A549 (cell line): ENCODE measurements at regions not wholly inside any gene's neighbourhood (a gene's known extent, or its start where the extent isn't known, plus 50 kb on each side); places are given as distances from the start of the nearest gene placed in this dataset.

ENCODE experiments used
- ATAC-seq, 2 experiments: fragments of 200-7000 bp in 1 of 2; fragments of >200 bp in 1 of 2; cut with Nextera tagmentation in 1 of 2; cut with Tn5 transposase in 1 of 2; 3 replicates each; pipeline versions ENCODE4 v1.8.0 to v1.9.1; 2018 to 2020; ENCODE audit warnings: mild to moderate bottlenecking in 1 of 2, moderate library complexity in 1 of 2
- CTCF ChIA-PET: fragments of 300-600 bp; sonication (Branson Sonifier 250); formaldehyde crosslinking; extraction: SDS; loops from one replicate; lab custom pipeline; 2021; ENCODE audit warnings: antibody characterized with exemption, inconsistent platforms; lab: Yijun Ruan, JAX
- POLR2A ChIA-PET: fragments of 350-600 bp; formaldehyde crosslinking; extraction: SDS; loops from one replicate; lab custom pipeline; 2021; ENCODE audit warnings: antibody characterized with exemption, inconsistent platforms; lab: Yijun Ruan, JAX
- DNase-seq, 2 experiments: peaks; one replicate each; pipeline versions ENCODE4 v3.0.0 to v3.0.0-alpha.2; 2011 to 2016; ENCODE audit warnings: low read depth in 1 of 2, low spot score in 1 of 2
- FAIRE-seq: peaks from 2 replicates; lab custom pipeline; 2011; peaks lifted over from hg19 to GRCh38; lab: Jason Lieb, UNC
- H3K27ac ChIP-seq, 2 experiments: fragments of >200 bp; sonication (Bioruptor Twin); formaldehyde crosslinking; 3 replicates each; pipeline ENCODE4 v1.5.1; 2016 to 2017
- H3K4me1 ChIP-seq: fragments of >200 bp; sonication (Bioruptor Twin); formaldehyde crosslinking; 3 replicates; pipeline ENCODE4 v1.6.1; 2016
- H3K4me2 ChIP-seq: fragments of >200 bp; sonication (Bioruptor Twin); formaldehyde crosslinking; 3 replicates; pipeline ENCODE4 v1.6.1; 2016
- H3K4me3 ChIP-seq: fragments of >200 bp; sonication (Bioruptor Twin); formaldehyde crosslinking; 3 replicates; pipeline ENCODE4 v1.5.1; 2016
- H3K9me3 ChIP-seq: fragments of >200 bp; sonication (Bioruptor Twin); formaldehyde crosslinking; 3 replicates; pipeline ENCODE4 v1.6.1; 2016
- CTCF ChIP-seq: fragments of >200 bp; sonication (Bioruptor Twin); formaldehyde crosslinking; IDR thresholded peaks from 3 replicates; pipeline ENCODE4 v1.5.1; 2016
- E2F6 ChIP-seq: IDR thresholded peaks from 2 replicates; pipeline ENCODE4 v1.6.1; 2012; ENCODE audit warnings: low read depth, borderline replicate concordance
- EHF ChIP-seq: fragments of 250-450 bp; sonication (Bioruptor Pico); IDR thresholded peaks from 2 replicates; pipeline ENCODE4 v1.5.0; 2020; ENCODE audit warnings: mild to moderate bottlenecking
- EHMT2 ChIP-seq: fragments of 200-600 bp; sonication (generic); IDR thresholded peaks from 2 replicates; pipeline ENCODE4 v1.6.1; 2016; ENCODE audit warnings: antibody characterized with exemption, low read depth, mild to moderate bottlenecking, moderate library complexity
- ELK1 ChIP-seq: fragments of 150-350 bp; IDR thresholded peaks from 2 replicates; pipeline ENCODE4 v1.6.1; 2014; ENCODE audit warnings: low read depth, mild to moderate bottlenecking, low read length
- ESRRA ChIP-seq: fragments of 150-350 bp; IDR thresholded peaks from 2 replicates; pipeline ENCODE4 v1.6.1; 2014; ENCODE audit warnings: mild to moderate bottlenecking, low read length, borderline replicate concordance
- FOSB ChIP-seq: fragments of 250-450 bp; sonication (Bioruptor Pico); IDR thresholded peaks from 2 replicates; pipeline ENCODE4 v1.5.0; 2020; ENCODE audit warnings: mild to moderate bottlenecking, moderate library complexity
- GATA3 ChIP-seq: IDR thresholded peaks from 2 replicates; pipeline ENCODE4 v1.6.1; 2012; ENCODE audit warnings: borderline replicate concordance
- HEYL ChIP-seq: fragments of 250-450 bp; sonication (Bioruptor Pico); IDR thresholded peaks from 2 replicates; pipeline ENCODE4 v1.8.0; 2021; ENCODE audit warnings: mild to moderate bottlenecking, moderate library complexity
- HMGXB4 ChIP-seq: fragments of 250-450 bp; sonication (Bioruptor Pico); IDR thresholded peaks from 2 replicates; pipeline ENCODE4 v1.5.0; 2021; ENCODE audit warnings: mild to moderate bottlenecking, moderate library complexity, borderline replicate concordance
- KDM5A ChIP-seq: fragments of 200-600 bp; sonication (generic); IDR thresholded peaks from 2 replicates; pipeline ENCODE4 v1.6.1; 2016; ENCODE audit warnings: antibody characterized with exemption, mild to moderate bottlenecking
- MAX ChIP-seq: IDR thresholded peaks from 2 replicates; pipeline ENCODE4 v1.6.1; 2012
- MYC ChIP-seq: IDR thresholded peaks from 2 replicates; pipeline ENCODE4 v1.6.1; 2012; ENCODE audit warnings: mild to moderate bottlenecking, inconsistent platforms, low read length, improper control_type of control experiment, borderline replicate concordance
- NFE2L2 ChIP-seq: fragments of 150-350 bp; conservative IDR thresholded peaks from 2 replicates; pipeline ENCODE4 v1.6.1; 2014; ENCODE audit warnings: low read length
- NR3C1 ChIP-seq: fragments of >200 bp; sonication (Bioruptor Twin); formaldehyde crosslinking; IDR thresholded peaks from 3 replicates; pipeline ENCODE4 v1.6.1; 2017
- PBX3 ChIP-seq: IDR thresholded peaks from 2 replicates; pipeline ENCODE4 v1.6.1; 2012
- PHF8 ChIP-seq: fragments of 200-600 bp; sonication (generic); IDR thresholded peaks from 2 replicates; pipeline ENCODE4 v1.6.1; 2016; ENCODE audit warnings: low read depth, mild to moderate bottlenecking, antibody characterized with exemption, moderate library complexity, borderline replicate concordance
- RCOR1 ChIP-seq: fragments of 150-350 bp; IDR thresholded peaks from 2 replicates; pipeline ENCODE4 v1.6.1; 2014; ENCODE audit warnings: antibody characterized with exemption, low read length, low read depth
- REST ChIP-seq: fragments of 200-600 bp; sonication (generic); IDR thresholded peaks from 2 replicates; pipeline ENCODE4 v1.6.1; 2016; ENCODE audit warnings: antibody characterized with exemption, mild to moderate bottlenecking, moderate library complexity
- TP53 ChIP-seq: fragments of 250-450 bp; sonication (Bioruptor Pico); IDR thresholded peaks from 2 replicates; pipeline ENCODE4 v1.5.0; 2021; ENCODE audit warnings: mild to moderate bottlenecking, moderate library complexity
- USF2 ChIP-seq: fragments of 450-650 bp; IDR thresholded peaks from 2 replicates; pipeline ENCODE4 v1.6.1; 2014; ENCODE audit warnings: antibody characterized with exemption
- ZC3H11A ChIP-seq: fragments of 450-650 bp; IDR thresholded peaks from 2 replicates; pipeline ENCODE4 v1.6.1; 2014; ENCODE audit warnings: antibody characterized with exemption, mild to moderate bottlenecking
- WGBS: methylation state at CpG from one replicate; pipeline ENCODE4 v1.1.6; 2017; ENCODE audit errors: missing lambda C conversion rate; 5-methylcytosine and 5-hydroxymethylcytosine counted together

- no peak for TF ChIP-seq PBX3
- TF ChIP-seq, all 56 proteins: peak for 0
Measured at GRCh38 chr9:86763791-86764190, 183.5 kb downstream of the GAS1 start (continued).

GRCh38 chr9:86757382-86757720 lies 190.0 kb downstream of the GAS1 start:
- Histone ChIP-seq H3K27ac (no peak overlapping the region), H3K9me3 (no peaks in the 10 kb centered on the region), H3K4me2 (no peak overlapping the region), H3K4me3 (no peak overlapping the region), H3K4me1 (no peaks in the 10 kb centered on the region)
- no peak for TF ChIP-seq CTCF
- TF ChIP-seq REST: no peak
- TF ChIP-seq KDM5A: no peak
- TF ChIP-seq ESRRA: no peak
- TF ChIP-seq E2F6: no peak
- TF ChIP-seq FOSB (CRISPR knock-in tag): no peak
- TF ChIP-seq MYC: no peak
- no peak for TF ChIP-seq EHMT2
- TF ChIP-seq MAX: no peak
- TF ChIP-seq ZC3H11A: no peak
- TF ChIP-seq TP53: no peak
- TF ChIP-seq HEYL (CRISPR knock-in tag): no peak
- CTCF ChIA-PET: interaction anchor here (0.6 kb wide), 1 partner anchor 100 kb away, joined by 3 read pairs; no protein-coding TSS in a partner anchor
- 0% methylated on average over 1 of the region's 1 CpG for WGBS
- POLR2A ChIA-PET: no interaction called here
- DNase-seq: no peak
- FAIRE-seq: no peak
- ATAC-seq: no peak

GRCh38 chr9:86756576-86757381 lies 190.5 kb downstream of the GAS1 start:
- FAIRE-seq: no peak
- no peak for TF ChIP-seq EHF (CRISPR knock-in tag)
- TF ChIP-seq USF2: no peak
- no peak for TF ChIP-seq HMGXB4
- no peak for TF ChIP-seq NR3C1
- no peak for TF ChIP-seq RCOR1
- TF ChIP-seq KDM5A: no peak
- TF ChIP-seq E2F6: no peak
- no peak for TF ChIP-seq NFE2L2
- no peak for TF ChIP-seq GATA3
- TF ChIP-seq ELK1: no peak
- no peak for TF ChIP-seq PHF8

More at GRCh38 chr9:86756576-86757381, 190.5 kb downstream of the GAS1 start:
- Histone ChIP-seq H3K9me3 (no peaks in the 10 kb centered on the region), H3K4me3 (no peak overlapping the region), H3K4me2 (no peak overlapping the region), H3K27ac (no peak overlapping the region), H3K4me1 (no peaks in the 10 kb centered on the region)
- CTCF ChIA-PET: interaction anchor here (1.3 kb wide), 1 partner anchor 15 kb away, joined by 3 read pairs; no protein-coding TSS in a partner anchor
- POLR2A ChIA-PET: no interaction called here
- no peak for ATAC-seq
- WGBS: 14% methylated on average over 13 of the region's 18 CpGs
- DNase-seq: no peak
